Osteocyte (in vitro differentiated cells): ENCODE measurements at regions not wholly inside any gene's neighbourhood (a gene's known extent, or its start where the extent isn't known, plus 50 kb on each side); places are given as distances from the start of the nearest gene placed in this dataset.

Source experiments
- DNase-seq: peaks from one replicate; pipeline ENCODE4 v3.0.0; 2021; ENCODE audit warnings: mixed read lengths; ENCODE audit not compliant: unreplicated experiment; ENCODE audit errors: extremely low spot score
- H3K27ac Mint-ChIP-seq: one replicate; pipeline ENCODE4 v1.8.0; 2021; ENCODE audit warnings: mild to moderate bottlenecking, mixed read lengths; ENCODE audit not compliant: unreplicated experiment
- H3K27me3 Mint-ChIP-seq: one replicate; pipeline ENCODE4 v1.8.0; 2021; ENCODE audit warnings: mixed read lengths; ENCODE audit not compliant: unreplicated experiment
- H3K36me3 Mint-ChIP-seq: one replicate; pipeline ENCODE4 v1.8.0; 2021; ENCODE audit warnings: mixed read lengths; ENCODE audit not compliant: unreplicated experiment
- H3K4me1 Mint-ChIP-seq: one replicate; pipeline ENCODE4 v1.8.0; 2021; ENCODE audit warnings: mixed read lengths; ENCODE audit not compliant: unreplicated experiment
- H3K4me3 Mint-ChIP-seq: one replicate; pipeline ENCODE4 v1.8.0; 2021; ENCODE audit warnings: mild to moderate bottlenecking, moderate library complexity, mixed read lengths; ENCODE audit not compliant: unreplicated experiment
- H3K9me3 Mint-ChIP-seq: one replicate; pipeline ENCODE4 v1.8.0; 2021; ENCODE audit warnings: mixed read lengths; ENCODE audit not compliant: unreplicated experiment
- CTCF ChIP-seq: fragments of 200-600 bp; sonication (generic); IDR thresholded peaks from 2 replicates; pipeline ENCODE4 v1.5.0; 2021; ENCODE audit warnings: antibody characterized with exemption, mild to moderate bottlenecking, moderate library complexity

GRCh38 chrX:10726647-10727046, 106.3 kb upstream of the MID1 start:
- no peaks in the 10 kb centered on the region for H3K36me3 Mint-ChIP-seq
- H3K4me1 Mint-ChIP-seq: peaks cover 8% of the 10 kb centered on the region
- no peak for DNase-seq
- TF ChIP-seq CTCF: no peak
- H3K9me3 Mint-ChIP-seq: no peaks in the 10 kb centered on the region
- H3K27me3 Mint-ChIP-seq: no peaks in the 10 kb centered on the region
- peak overlapping the region; percentile 52 for H3K27ac Mint-ChIP-seq
- H3K4me3 Mint-ChIP-seq: no peak overlapping the region

- no peak for DNase-seq
- Mint-ChIP-seq H3K4me1 (peaks cover 7% of the 10 kb centered on the region), H3K4me3 (no peak overlapping the region), H3K9me3 (peaks cover 5% of the 10 kb centered on the region), H3K27me3 (no peaks in the 10 kb centered on the region), H3K27ac (no peak overlapping the region), H3K36me3 (no peaks in the 10 kb centered on the region)
- TF ChIP-seq CTCF: no peak
These were observed 108.5 kb upstream of the MID1 start for GRCh38 chrX:10728806-10729389.

- no peak for DNase-seq
- peak overlapping the region; percentile 42 for H3K27ac Mint-ChIP-seq
- H3K27me3 Mint-ChIP-seq: no peaks in the 10 kb centered on the region
- no peaks in the 10 kb centered on the region for H3K36me3 Mint-ChIP-seq
- H3K4me1 Mint-ChIP-seq: peaks cover 35% of the 10 kb centered on the region
- peaks cover 25% of the 10 kb centered on the region for H3K9me3 Mint-ChIP-seq
- no peak overlapping the region for H3K4me3 Mint-ChIP-seq
- no peak for TF ChIP-seq CTCF
These were observed 119.0 kb upstream of the MID1 start for GRCh38 chrX:10739426-10739825.

GRCh38 chrX:10741003-10741402, 120.6 kb upstream of the MID1 start:
- Mint-ChIP-seq H3K27me3 (no peaks in the 10 kb centered on the region), H3K27ac (peak overlapping the region; percentile 72), H3K36me3 (no peaks in the 10 kb centered on the region), H3K4me1 (peaks cover 35% of the 10 kb centered on the region), H3K9me3 (peaks cover 29% of the 10 kb centered on the region), H3K4me3 (no peak overlapping the region)
- TF ChIP-seq CTCF: no peak
- DNase-seq: no peak

- Mint-ChIP-seq H3K27me3 (no peaks in the 10 kb centered on the region), H3K36me3 (no peaks in the 10 kb centered on the region), H3K4me1 (peaks cover 35% of the 10 kb centered on the region), H3K4me3 (no peak overlapping the region), H3K27ac (peak overlapping the region; percentile 72), H3K9me3 (peaks cover 29% of the 10 kb centered on the region)
- DNase-seq: no peak
- TF ChIP-seq CTCF: no peak
These were observed 121.2 kb upstream of the MID1 start for GRCh38 chrX:10741550-10741949.
